Effector CD8-positive, alpha-beta T cell (primary cell): ENCODE measurements at regions not wholly inside any gene's neighbourhood (a gene's known extent, or its start where the extent isn't known, plus 50 kb on each side); places are given as distances from the start of the nearest gene placed in this dataset.
"Not testable (repeated sequence)": the region's sequence is repeated elsewhere in the genome, so short reads cannot be mapped to it uniquely, and the experiment has no call there.

Source experiments
- DNase-seq: peaks from one replicate; lab custom pipeline; 2025; lab: John Stamatoyannopoulos, UW

GRCh38 chr18:42328931-42329330 is 373.9 kb downstream of the PIK3C3 start:
- no peak for DNase-seq

- no peak for DNase-seq
Measured at GRCh38 chr18:42330296-42330695, 375.3 kb downstream of the PIK3C3 start.

GRCh38 chr18:42333558-42333957 is 378.5 kb downstream of the PIK3C3 start:
- DNase-seq, result no peak

GRCh38 chr18:42334931-42335330 is 379.9 kb downstream of the PIK3C3 start:
- DNase-seq, result no peak

- no peak for DNase-seq
Measured at GRCh38 chr18:42336139-42336538, 381.1 kb downstream of the PIK3C3 start.

GRCh38 chr18:42337337-42337736 is 382.3 kb downstream of the PIK3C3 start:
- DNase-seq, result not testable (repeated sequence)

- DNase-seq, result no peak
Measured at GRCh38 chr18:42338683-42339082, 383.6 kb downstream of the PIK3C3 start.

GRCh38 chr18:42339372-42339771 is 384.3 kb downstream of the PIK3C3 start:
- no peak for DNase-seq

- DNase-seq, result no peak
Measured at GRCh38 chr18:42340423-42341009, 385.5 kb downstream of the PIK3C3 start.

- no peak for DNase-seq
Measured at GRCh38 chr18:42341423-42341822, 386.4 kb downstream of the PIK3C3 start.

GRCh38 chr18:42348722-42349121 is 393.7 kb downstream of the PIK3C3 start:
- no peak for DNase-seq

- no peak for DNase-seq
Measured at GRCh38 chr18:42351455-42351854, 396.4 kb downstream of the PIK3C3 start.

- DNase-seq, result no peak
Measured at GRCh38 chr18:42360716-42361115, 405.7 kb downstream of the PIK3C3 start.

GRCh38 chr18:42363446-42364441 is 408.7 kb downstream of the PIK3C3 start:
- no peak for DNase-seq

- no peak for DNase-seq
Measured at GRCh38 chr18:42364766-42365165, 409.7 kb downstream of the PIK3C3 start.

- no peak for DNase-seq
Measured at GRCh38 chr18:42365591-42365990, 410.6 kb downstream of the PIK3C3 start.

- no peak for DNase-seq
Measured at GRCh38 chr18:42373584-42373983, 418.6 kb downstream of the PIK3C3 start.

- DNase-seq, result no peak
Measured at GRCh38 chr18:42374961-42375360, 419.9 kb downstream of the PIK3C3 start.

- not testable (repeated sequence) for DNase-seq
Measured at GRCh38 chr18:42378854-42379253, 423.8 kb downstream of the PIK3C3 start.

- not testable (repeated sequence) for DNase-seq
Measured at GRCh38 chr18:42381236-42381635, 426.2 kb downstream of the PIK3C3 start.

- no peak for DNase-seq
Measured at GRCh38 chr18:42392416-42392815, 437.4 kb downstream of the PIK3C3 start.

GRCh38 chr18:42392926-42393325 is 437.9 kb downstream of the PIK3C3 start:
- DNase-seq, result no peak

- DNase-seq, result no peak
Measured at GRCh38 chr18:42394238-42394637, 439.2 kb downstream of the PIK3C3 start.
